HG03439 (cell line): ENCODE measurements at regions not wholly inside any gene's neighbourhood (a gene's known extent, or its start where the extent isn't known, plus 50 kb on each side); places are given as distances from the start of the nearest gene placed in this dataset.
"Not testable (repeated sequence)": the region's sequence is repeated elsewhere in the genome, so short reads cannot be mapped to it uniquely, and the experiment has no call there.

Source experiments
- ATAC-seq: cut with Tn5 transposase; IDR thresholded peaks from one replicate; pipeline ENCODE4 v1.9.1; 2021; ENCODE audit warnings: mild to moderate bottlenecking, moderate library complexity; ENCODE audit not compliant: unreplicated experiment

GRCh38 chr7:94100723-94101345, 96.7 kb upstream of the BET1 start:
- no peak for ATAC-seq

GRCh38 chr7:94104301-94104700, 100.1 kb upstream of the BET1 start:
- ATAC-seq: no peak

- no peak for ATAC-seq
Measured at GRCh38 chr7:94109556-94109955, 105.4 kb upstream of the BET1 start.

GRCh38 chr7:94111009-94111408, 106.9 kb upstream of the BET1 start:
- peak; percentile 58 for ATAC-seq

- no peak for ATAC-seq
Measured at GRCh38 chr7:94115316-94115715, 111.2 kb upstream of the BET1 start.

- no peak for ATAC-seq
Measured at GRCh38 chr7:94123136-94123535, 119.0 kb upstream of the BET1 start.

GRCh38 chr7:94127026-94127425, 122.9 kb upstream of the BET1 start:
- ATAC-seq: no peak

GRCh38 chr7:94128072-94128471, 123.9 kb upstream of the BET1 start:
- no peak for ATAC-seq

- ATAC-seq: no peak
Measured at GRCh38 chr7:94129443-94130140, 125.4 kb upstream of the BET1 start.

- ATAC-seq: no peak
Measured at GRCh38 chr7:94130716-94131115, 126.6 kb upstream of the BET1 start.

- ATAC-seq: no peak
Measured at GRCh38 chr7:94133460-94133859, 129.3 kb upstream of the BET1 start.

GRCh38 chr7:94135180-94135579, 131.0 kb upstream of the BET1 start:
- no peak for ATAC-seq

- no peak for ATAC-seq
Measured at GRCh38 chr7:94142281-94142680, 138.1 kb upstream of the BET1 start.

GRCh38 chr7:94145602-94146001, 141.4 kb upstream of the BET1 start:
- ATAC-seq: no peak

- ATAC-seq: no peak
Measured at GRCh38 chr7:94146408-94146807, 142.3 kb upstream of the BET1 start.

- ATAC-seq: no peak
Measured at GRCh38 chr7:94149789-94150545, 145.8 kb upstream of the BET1 start.

GRCh38 chr7:94154182-94154581, 150.0 kb upstream of the BET1 start:
- no peak for ATAC-seq

- no peak for ATAC-seq
Measured at GRCh38 chr7:94154858-94155257, 150.7 kb upstream of the BET1 start.

- not testable (repeated sequence) for ATAC-seq
Measured at GRCh38 chr7:94157659-94158306, 153.6 kb upstream of the BET1 start.

- ATAC-seq: peak; percentile 98
Measured at GRCh38 chr7:94160719-94161435, 156.7 kb upstream of the BET1 start.

- ATAC-seq: no peak
Measured at GRCh38 chr7:94161476-94161875, 157.3 kb upstream of the BET1 start.
